HG02798 (cell line): ENCODE measurements at regions not wholly inside any gene's neighbourhood (a gene's known extent, or its start where the extent isn't known, plus 50 kb on each side); places are given as distances from the start of the nearest gene placed in this dataset.
"Not testable (repeated sequence)": the region's sequence is repeated elsewhere in the genome, so short reads cannot be mapped to it uniquely, and the experiment has no call there.

Experiments used
- ATAC-seq: cut with Tn5 transposase; IDR thresholded peaks from one replicate; pipeline ENCODE4 v1.9.1; 2021; ENCODE audit warnings: mild to moderate bottlenecking; ENCODE audit not compliant: unreplicated experiment, poor library complexity

- ATAC-seq: no peak
Measured at GRCh38 chr14:21910260-21910659, 236.6 kb upstream of the OR4E1 start.

- no peak for ATAC-seq
Measured at GRCh38 chr14:21902561-21903181, 229.1 kb upstream of the OR4E1 start.

- not testable (repeated sequence) for ATAC-seq
Measured at GRCh38 chr14:21894898-21895194, 221.2 kb upstream of the OR4E1 start.

GRCh38 chr14:21894003-21894897 lies 220.6 kb upstream of the OR4E1 start:
- ATAC-seq: no peak

- ATAC-seq: no peak
Measured at GRCh38 chr14:21891921-21892320, 218.3 kb upstream of the OR4E1 start.

GRCh38 chr14:21884995-21885394 lies 211.4 kb upstream of the OR4E1 start:
- no peak for ATAC-seq

GRCh38 chr14:21882226-21882625 lies 208.6 kb upstream of the OR4E1 start:
- ATAC-seq: no peak

- ATAC-seq: no peak
Measured at GRCh38 chr14:21880918-21881317, 207.3 kb upstream of the OR4E1 start.

GRCh38 chr14:21875791-21876190 lies 202.2 kb upstream of the OR4E1 start:
- ATAC-seq: no peak

- ATAC-seq: no peak
Measured at GRCh38 chr14:21874946-21875345, 201.3 kb upstream of the OR4E1 start.

- no peak for ATAC-seq
Measured at GRCh38 chr14:21874167-21874566, 200.5 kb upstream of the OR4E1 start.

- ATAC-seq: peak; percentile 71
Measured at GRCh38 chr14:21868442-21869046, 194.9 kb upstream of the OR4E1 start.

- ATAC-seq: no peak
Measured at GRCh38 chr14:21867541-21867940, 193.9 kb upstream of the OR4E1 start.

GRCh38 chr14:21866479-21866878 lies 192.9 kb upstream of the OR4E1 start:
- ATAC-seq: no peak

- no peak for ATAC-seq
Measured at GRCh38 chr14:21863289-21863688, 189.7 kb upstream of the OR4E1 start.

GRCh38 chr14:21861153-21861552 lies 187.5 kb upstream of the OR4E1 start:
- no peak for ATAC-seq

GRCh38 chr14:21860172-21860571 lies 186.6 kb upstream of the OR4E1 start:
- no peak for ATAC-seq

- ATAC-seq: no peak
Measured at GRCh38 chr14:21852775-21853174, 179.2 kb upstream of the OR4E1 start.

GRCh38 chr14:21852061-21852664 lies 178.5 kb upstream of the OR4E1 start:
- ATAC-seq: peak; percentile 59

- not testable (repeated sequence) for ATAC-seq
Measured at GRCh38 chr14:21846902-21847301, 173.3 kb upstream of the OR4E1 start.

- ATAC-seq: peak; percentile 64
Measured at GRCh38 chr14:21846227-21846885, 172.7 kb upstream of the OR4E1 start.
